Mesendoderm (in vitro differentiated cells): ENCODE measurements at regions not wholly inside any gene's neighbourhood (a gene's known extent, or its start where the extent isn't known, plus 50 kb on each side); places are given as distances from the start of the nearest gene placed in this dataset.

Experiments used
- DNase-seq: peaks from one replicate; pipeline ENCODE4 v3.0.0; 2013
- H2AK5ac ChIP-seq: 2 replicates; pipeline ENCODE4 v1.6.1; 2013; ENCODE audit warnings: low read length, inconsistent platforms
- H2BK120ac ChIP-seq: 2 replicates; pipeline ENCODE4 v1.6.1; 2013; ENCODE audit warnings: low read depth, mild to moderate bottlenecking, low read length, moderate library complexity, mixed read lengths
- H2BK15ac ChIP-seq: replicated peaks from 2 replicates; pipeline ENCODE4 v1.6.1; 2013; ENCODE audit warnings: low read depth, mild to moderate bottlenecking, moderate library complexity
- H2BK5ac ChIP-seq: 2 replicates; pipeline ENCODE4 v1.6.1; 2013; ENCODE audit warnings: low read length, inconsistent platforms
- H3K18ac ChIP-seq: 2 replicates; pipeline ENCODE4 v1.6.1; 2013; ENCODE audit warnings: mild to moderate bottlenecking, low read length, mixed read lengths
- H3K23ac ChIP-seq: one replicate; pipeline ENCODE4 v1.6.1; 2013; ENCODE audit warnings: low read length
- H3K27ac ChIP-seq: 2 replicates; pipeline ENCODE4 v1.5.1; 2013; ENCODE audit warnings: low read depth, mild to moderate bottlenecking, inconsistent platforms, low read length, moderate library complexity
- H3K27me3 ChIP-seq: 2 replicates; pipeline ENCODE4 v1.6.1; 2013; ENCODE audit warnings: low read length, control low read depth, mild to moderate bottlenecking, inconsistent platforms; ENCODE audit not compliant: insufficient read depth, poor library complexity
- H3K36me3 ChIP-seq: 2 replicates; pipeline ENCODE4 v1.6.1; 2013; ENCODE audit warnings: low read length, inconsistent platforms; ENCODE audit not compliant: control insufficient read depth, insufficient read depth
- H3K4ac ChIP-seq: one replicate; pipeline ENCODE4 v1.6.1; 2013; ENCODE audit warnings: low read depth, mild to moderate bottlenecking, low read length, moderate library complexity
- H3K4me1 ChIP-seq: 2 replicates; pipeline ENCODE4 v1.6.1; 2013; ENCODE audit warnings: low read depth, low read length, inconsistent platforms; ENCODE audit not compliant: control insufficient read depth
- H3K4me2 ChIP-seq: 2 replicates; pipeline ENCODE4 v1.6.1; 2013; ENCODE audit warnings: low read length
- H3K4me3 ChIP-seq: 2 replicates; pipeline ENCODE4 v1.5.1; 2013; ENCODE audit warnings: mild to moderate bottlenecking, low read length
- H3K56ac ChIP-seq: one replicate; pipeline ENCODE4 v1.6.1; 2013; ENCODE audit warnings: low read length
- H3K79me1 ChIP-seq: 2 replicates; pipeline ENCODE4 v1.6.1; 2013; ENCODE audit warnings: low read length, inconsistent platforms
- H3K79me2 ChIP-seq: 2 replicates; pipeline ENCODE4 v1.6.1; 2013; ENCODE audit warnings: mild to moderate bottlenecking, low read length; ENCODE audit not compliant: control insufficient read depth, insufficient read depth
- H3K9ac ChIP-seq: 2 replicates; pipeline ENCODE4 v1.6.1; 2013; ENCODE audit warnings: low read length, inconsistent platforms
- H4K5ac ChIP-seq: one replicate; pipeline ENCODE4 v1.6.1; 2013; ENCODE audit warnings: low read length
- H4K8ac ChIP-seq: one replicate; pipeline ENCODE4 v1.6.1; 2013; ENCODE audit warnings: low read depth, mild to moderate bottlenecking, control low read depth, low read length, moderate library complexity
- WGBS: extraction: QIAGEN DNeasy Blood & Tissue Kit; methylation state at CpG from one replicate; pipeline ENCODE4 v1.1.7; 2013; ENCODE audit warnings: low lambda C conversion rate, missing lambda C conversion rate; ENCODE audit not compliant: insufficient coverage; ENCODE audit errors: extremely low coverage; 5-methylcytosine and 5-hydroxymethylcytosine counted together

DNA sequence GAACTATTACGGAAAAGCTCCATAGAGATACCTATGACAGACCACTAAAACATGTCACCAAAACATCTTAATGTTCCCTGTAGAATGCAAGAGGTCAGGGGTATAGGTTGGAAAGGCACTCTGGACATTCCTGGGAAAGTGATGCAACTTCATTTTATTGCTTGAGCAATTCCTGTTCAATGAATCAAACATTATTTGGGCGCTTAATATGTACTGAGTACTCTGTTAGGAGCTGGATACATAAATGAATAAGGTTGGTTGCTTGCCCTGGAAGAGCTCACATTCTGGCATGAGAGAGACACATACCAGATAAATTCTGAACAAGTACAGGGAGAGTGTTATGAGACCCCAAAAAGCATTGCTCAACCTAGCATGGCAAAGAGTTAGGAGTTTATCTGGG lies 408.9 kb upstream of the DMAC1 start:
- WGBS, result no CpG with 5 or more reads among the region's 2 CpGs

GRCh38 chr9:8207596-8207995 lies 408.0 kb upstream of the DMAC1 start:
- Histone ChIP-seq H3K4ac (no peak overlapping the region), H2AK5ac (no peak overlapping the region), H3K79me2 (no peaks in the 10 kb centered on the region), H3K36me3 (no peaks in the 10 kb centered on the region), H2BK15ac (no peak overlapping the region), H4K8ac (no peak overlapping the region), H3K4me3 (no peak overlapping the region), H3K18ac (no peak overlapping the region), H4K5ac (no peak overlapping the region), H3K9ac (no peak overlapping the region), H3K23ac (no peak overlapping the region), H3K56ac (no peak overlapping the region), H3K4me1 (no peaks in the 10 kb centered on the region), H2BK120ac (no peak overlapping the region), H3K79me1 (no peaks in the 10 kb centered on the region), H2BK5ac (no peak overlapping the region), H3K27me3 (no peaks in the 10 kb centered on the region), H3K27ac (no peak overlapping the region), H3K4me2 (no peak overlapping the region)
- no CpG with 5 or more reads among the region's 1 CpG for WGBS
- peak; percentile 72 for DNase-seq

More for the DNA sequence above, 408.9 kb upstream of the DMAC1 start:
- no peak overlapping the region for H4K8ac ChIP-seq
- H2BK120ac ChIP-seq, result peak overlapping the region; percentile 28
- H3K4me3 ChIP-seq, result no peak overlapping the region
- no peak for DNase-seq
- H3K27me3 ChIP-seq, result no peaks in the 10 kb centered on the region
- H3K4me1 ChIP-seq, result no peaks in the 10 kb centered on the region
- no peaks in the 10 kb centered on the region for H3K79me1 ChIP-seq
- H4K5ac ChIP-seq, result no peak overlapping the region
- no peak overlapping the region for H3K23ac ChIP-seq
- H3K4me2 ChIP-seq, result no peak overlapping the region
- H3K4ac ChIP-seq, result no peak overlapping the region
- no peak overlapping the region for H2BK5ac ChIP-seq
- no peaks in the 10 kb centered on the region for H3K36me3 ChIP-seq
- no peaks in the 10 kb centered on the region for H3K79me2 ChIP-seq
- H2BK15ac ChIP-seq, result no peak overlapping the region
- H3K9ac ChIP-seq, result no peak overlapping the region
- H3K27ac ChIP-seq, result no peak overlapping the region
- H3K18ac ChIP-seq, result no peak overlapping the region
- no peak overlapping the region for H2AK5ac ChIP-seq
- H3K56ac ChIP-seq, result no peak overlapping the region

- Histone ChIP-seq H2BK120ac (no peak overlapping the region), H4K5ac (no peak overlapping the region), H3K27ac (no peak overlapping the region), H3K18ac (no peak overlapping the region), H3K23ac (no peak overlapping the region), H3K4me3 (no peak overlapping the region), H3K79me2 (no peaks in the 10 kb centered on the region), H2BK5ac (no peak overlapping the region), H3K27me3 (no peaks in the 10 kb centered on the region), H3K79me1 (no peaks in the 10 kb centered on the region), H3K4ac (no peak overlapping the region), H2BK15ac (no peak overlapping the region), H3K9ac (no peak overlapping the region), H3K36me3 (no peaks in the 10 kb centered on the region), H3K4me2 (no peak overlapping the region), H2AK5ac (no peak overlapping the region), H3K56ac (no peak overlapping the region), H4K8ac (no peak overlapping the region), H3K4me1 (no peaks in the 10 kb centered on the region)
- DNase-seq, result no peak
- no CpG with 5 or more reads among the region's 2 CpGs for WGBS
These were observed 407.1 kb upstream of the DMAC1 start for GRCh38 chr9:8206720-8207119.

DNA sequence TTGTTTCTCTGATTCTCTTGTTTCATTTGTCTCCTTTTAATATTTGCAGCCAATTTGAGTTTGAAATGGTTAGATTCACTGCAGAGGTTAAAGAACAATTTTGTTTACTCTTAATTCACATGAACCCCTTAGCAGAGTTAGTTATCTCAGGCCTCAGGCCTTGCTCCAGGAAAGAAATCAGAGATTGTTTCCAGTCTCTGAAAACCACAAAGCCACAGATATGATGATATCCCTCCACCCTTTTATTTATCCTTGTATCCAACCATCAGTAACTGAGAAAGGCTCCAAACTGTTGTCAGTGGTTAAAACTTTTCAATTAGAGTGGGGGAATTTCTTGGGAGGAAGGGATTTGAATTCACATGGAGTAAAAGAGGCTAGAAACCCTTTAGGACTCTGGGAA lies 406.0 kb upstream of the DMAC1 start:
- H3K4ac ChIP-seq, result no peak overlapping the region
- H3K23ac ChIP-seq, result no peak overlapping the region
- H3K4me1 ChIP-seq, result no peaks in the 10 kb centered on the region
- H3K79me2 ChIP-seq, result no peaks in the 10 kb centered on the region
- no peak overlapping the region for H3K4me2 ChIP-seq
- no peak overlapping the region for H3K18ac ChIP-seq
- no peak overlapping the region for H3K4me3 ChIP-seq
- no peak overlapping the region for H3K27ac ChIP-seq
- no peak overlapping the region for H2BK120ac ChIP-seq
- H3K79me1 ChIP-seq, result no peaks in the 10 kb centered on the region
- no peak overlapping the region for H4K5ac ChIP-seq
- no peaks in the 10 kb centered on the region for H3K27me3 ChIP-seq
- H2AK5ac ChIP-seq, result no peak overlapping the region
- no peak overlapping the region for H3K9ac ChIP-seq
- no peak overlapping the region for H3K56ac ChIP-seq
- no peak overlapping the region for H2BK15ac ChIP-seq
- no peak for DNase-seq
- H3K36me3 ChIP-seq, result no peaks in the 10 kb centered on the region
- H4K8ac ChIP-seq, result no peak overlapping the region
- H2BK5ac ChIP-seq, result no peak overlapping the region

DNA sequence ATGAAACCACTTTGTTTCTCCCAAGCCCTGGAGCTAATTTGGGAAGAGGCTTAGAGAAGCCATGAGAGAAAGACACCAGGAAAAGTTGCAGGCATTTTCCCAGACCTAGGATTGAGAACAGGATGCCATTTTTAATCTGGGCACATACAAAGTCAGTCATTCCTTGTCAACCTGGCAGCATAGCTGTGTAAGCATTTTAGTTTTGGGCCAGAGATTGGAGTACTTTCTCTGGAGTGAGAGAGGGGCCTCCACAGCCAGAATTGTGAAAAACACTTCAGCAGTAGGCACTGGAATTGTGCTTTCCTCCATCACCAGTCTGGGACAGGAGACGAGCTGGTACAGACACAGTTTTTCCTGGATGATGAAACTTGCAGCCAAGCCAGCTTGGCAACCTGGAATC lies 390.3 kb upstream of the DMAC1 start:
- no peak overlapping the region for H3K4me3 ChIP-seq
- H3K4me1 ChIP-seq, result no peaks in the 10 kb centered on the region
- no peak overlapping the region for H2BK5ac ChIP-seq
- no peak overlapping the region for H3K23ac ChIP-seq
- H3K4ac ChIP-seq, result no peak overlapping the region
- no peak overlapping the region for H3K56ac ChIP-seq
- no peak overlapping the region for H4K8ac ChIP-seq
- H2BK120ac ChIP-seq, result no peak overlapping the region
- no peaks in the 10 kb centered on the region for H3K79me2 ChIP-seq
- WGBS, result no CpG with 5 or more reads among the region's 1 CpG
- no peak overlapping the region for H2AK5ac ChIP-seq
- H3K36me3 ChIP-seq, result no peaks in the 10 kb centered on the region
- no peak overlapping the region for H3K4me2 ChIP-seq
- no peak overlapping the region for H3K18ac ChIP-seq
- no peak overlapping the region for H2BK15ac ChIP-seq
- no peak overlapping the region for H3K27ac ChIP-seq
- no peaks in the 10 kb centered on the region for H3K27me3 ChIP-seq
- H4K5ac ChIP-seq, result no peak overlapping the region
- no peaks in the 10 kb centered on the region for H3K79me1 ChIP-seq
- no peak for DNase-seq
- H3K9ac ChIP-seq, result no peak overlapping the region

DNA sequence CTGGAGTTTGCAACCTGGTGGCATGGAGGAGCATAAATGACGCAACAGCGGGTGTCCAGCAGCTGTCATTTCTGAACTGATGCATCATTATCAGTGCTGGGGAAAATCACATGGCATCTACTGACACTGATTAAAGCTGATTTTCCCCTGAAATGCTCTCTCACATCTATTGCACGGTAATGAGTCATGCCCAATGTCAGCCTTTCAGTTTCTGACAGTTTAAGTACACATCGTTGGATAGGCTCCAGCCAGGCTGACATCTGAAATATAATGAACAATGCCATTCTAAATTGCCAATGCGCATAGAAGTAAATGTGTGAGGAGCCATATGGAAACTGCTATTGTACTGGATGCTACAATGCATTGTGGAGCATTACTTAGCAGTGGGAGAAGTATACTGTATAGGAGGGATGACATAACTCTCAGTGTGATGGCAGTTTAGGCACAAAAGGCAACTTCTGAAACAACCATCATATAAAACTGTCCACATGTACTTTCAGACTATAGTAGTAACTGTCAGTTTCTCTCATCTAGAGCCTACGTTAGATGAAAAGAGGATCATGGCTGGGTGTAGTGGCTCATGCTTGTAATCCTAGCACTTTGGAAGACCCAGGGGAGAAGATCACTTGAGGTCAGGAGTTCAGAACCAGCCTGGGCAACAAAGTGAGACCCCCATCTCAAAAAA lies 389.3 kb upstream of the DMAC1 start:
- no peak overlapping the region for H3K18ac ChIP-seq
- DNase-seq, result no peak
- H3K4me2 ChIP-seq, result no peak overlapping the region
- no peak overlapping the region for H3K4ac ChIP-seq
- no peaks in the 10 kb centered on the region for H3K27me3 ChIP-seq
- H3K9ac ChIP-seq, result no peak overlapping the region
- no peak overlapping the region for H3K4me3 ChIP-seq
- no peak overlapping the region for H2BK5ac ChIP-seq
- no peak overlapping the region for H2BK15ac ChIP-seq
- no peaks in the 10 kb centered on the region for H3K36me3 ChIP-seq
- H3K23ac ChIP-seq, result no peak overlapping the region
- H3K27ac ChIP-seq, result no peak overlapping the region
- no peaks in the 10 kb centered on the region for H3K79me1 ChIP-seq
- no peak overlapping the region for H2BK120ac ChIP-seq
- H2AK5ac ChIP-seq, result no peak overlapping the region
- WGBS, result no CpG with 5 or more reads among the region's 6 CpGs
- H3K4me1 ChIP-seq, result no peaks in the 10 kb centered on the region
- H4K5ac ChIP-seq, result no peak overlapping the region
- no peak overlapping the region for H4K8ac ChIP-seq
- no peaks in the 10 kb centered on the region for H3K79me2 ChIP-seq
- no peak overlapping the region for H3K56ac ChIP-seq
